Sciatic nerve (tissue), 2 donors: ENCODE measurements at regions not wholly inside any gene's neighbourhood (a gene's known extent, or its start where the extent isn't known, plus 50 kb on each side); places are given as distances from the start of the nearest gene placed in this dataset.
"Not testable (repeated sequence)": the region's sequence is repeated elsewhere in the genome, so short reads cannot be mapped to it uniquely, and the experiment has no call there.

Experiments
- ATAC-seq: fragments of 200-7000 bp; cut with Tn5 transposase; one replicate; pipeline ENCODE4 v1.9.1; 2020; ENCODE audit warnings: mild to moderate bottlenecking, moderate library complexity
- DNase-seq: peaks from one replicate; pipeline ENCODE4 v3.0.0-alpha.2; 2020; ENCODE audit warnings: low spot score
- intact Hi-C: fragments of 100-400 bp; cut with DNase I; formaldehyde crosslinking; loops from one replicate; pipeline ENCODE4 v1.14.2; 2022
- donor health status: DM: no; HTN: no; CAD: no.
- donor health status: DM: no; HTN: no; CAD: no.

DNA sequence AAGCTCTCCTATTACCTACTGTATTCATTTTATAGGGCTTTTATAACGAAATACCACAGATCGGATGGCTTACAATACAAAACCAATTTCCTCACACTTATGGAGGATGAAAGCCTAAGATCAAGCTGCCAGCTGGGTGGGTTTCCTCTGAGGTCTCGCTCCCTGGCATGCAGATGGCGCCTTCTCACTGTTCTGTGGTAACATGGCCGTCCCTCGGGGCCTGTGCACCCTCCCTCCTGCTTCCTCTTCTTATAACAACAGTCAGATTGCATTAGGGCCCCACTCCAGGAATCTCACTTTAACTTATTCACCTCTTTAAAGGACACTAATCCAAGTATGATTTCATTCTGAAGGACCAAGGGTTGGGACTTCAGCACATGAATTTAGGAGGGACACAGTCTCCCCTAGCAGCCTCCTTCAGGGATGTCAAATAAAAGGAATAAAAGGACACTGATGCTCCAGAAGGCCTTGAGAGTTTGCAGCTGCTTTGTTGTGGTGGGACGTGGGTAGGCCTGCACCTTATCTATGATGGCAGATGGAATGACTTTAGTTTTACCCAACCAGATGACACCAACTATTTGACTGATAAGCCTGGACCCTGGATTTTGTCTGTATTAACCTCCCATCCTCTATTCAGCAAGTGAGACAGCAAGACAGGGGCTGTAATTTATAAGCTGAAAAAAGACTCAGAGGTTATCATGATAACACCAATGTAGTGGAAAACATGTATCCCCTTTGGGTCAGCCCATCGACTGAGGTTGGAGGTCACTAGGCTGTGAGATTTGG, 455.3 kb downstream of the TMEM121 start:
- ATAC-seq, intact Hi-C loops, DNase-seq: not testable (repeated sequence)

GRCh38 chr14:105982664-105983063, 456.3 kb downstream of the TMEM121 start:
- intact Hi-C loops = no loop called here
- no peak for DNase-seq
- ATAC-seq = no peak

DNA sequence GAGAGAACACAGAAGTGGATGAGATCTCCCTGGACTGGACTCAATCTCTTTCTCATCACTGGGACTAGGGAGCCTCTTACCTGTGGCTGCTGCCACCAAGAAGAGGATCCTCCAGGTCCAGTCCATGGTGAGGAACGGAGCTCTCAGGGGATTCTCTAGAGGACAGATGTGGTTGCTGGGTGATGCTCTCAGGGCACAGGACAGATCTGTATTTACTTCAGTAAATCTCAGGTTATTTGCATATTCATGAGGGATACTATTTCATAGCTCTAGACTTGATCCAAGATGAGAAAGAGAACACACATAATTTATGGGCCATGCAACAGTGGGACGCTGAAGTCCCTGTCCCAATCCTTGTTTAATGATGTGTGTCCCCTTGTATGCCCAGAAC, 460.5 kb downstream of the TMEM121 start:
- no peak for ATAC-seq

GRCh38 chr14:105987563-105987962, 461.2 kb downstream of the TMEM121 start:
- intact Hi-C loops = no loop called here
- ATAC-seq (no peak), DNase-seq (no peak)

More for the DNA sequence above, 460.5 kb downstream of the TMEM121 start:
- no peak for DNase-seq
- intact Hi-C loops = no loop called here

GRCh38 chr14:105989566-105990302, 463.4 kb downstream of the TMEM121 start:
- intact Hi-C loops = no loop called here
- ATAC-seq = no peak
- no peak for DNase-seq

DNA sequence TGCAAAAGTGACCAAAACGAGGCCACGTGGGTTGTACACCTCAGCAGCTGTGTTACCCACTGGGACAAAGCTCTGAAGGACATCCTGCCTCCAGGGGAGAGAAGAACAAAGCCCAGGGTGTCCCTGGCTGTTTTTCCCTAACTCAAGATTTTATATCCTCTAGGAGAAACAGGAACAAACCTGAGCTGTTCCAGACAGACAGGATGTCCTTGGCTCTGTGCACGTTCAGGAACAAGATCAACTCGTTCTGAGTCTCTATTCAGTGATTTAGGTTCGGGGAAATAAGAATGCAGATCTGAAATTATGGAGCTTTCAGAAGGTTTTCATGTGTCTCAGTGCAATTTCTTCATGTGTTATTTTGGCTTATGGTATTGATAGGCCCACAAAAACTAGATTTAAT, 465.3 kb downstream of the TMEM121 start:
- ATAC-seq, intact Hi-C loops, DNase-seq: not testable (repeated sequence)

- DNase-seq (no peak), ATAC-seq (no peak)
- intact Hi-C loops = no loop called here
Measured at GRCh38 chr14:105993814-105994213, 467.4 kb downstream of the TMEM121 start.

GRCh38 chr14:105995011-105995710, 468.8 kb downstream of the TMEM121 start:
- DNase-seq, ATAC-seq, intact Hi-C loops: not testable (repeated sequence)

DNA sequence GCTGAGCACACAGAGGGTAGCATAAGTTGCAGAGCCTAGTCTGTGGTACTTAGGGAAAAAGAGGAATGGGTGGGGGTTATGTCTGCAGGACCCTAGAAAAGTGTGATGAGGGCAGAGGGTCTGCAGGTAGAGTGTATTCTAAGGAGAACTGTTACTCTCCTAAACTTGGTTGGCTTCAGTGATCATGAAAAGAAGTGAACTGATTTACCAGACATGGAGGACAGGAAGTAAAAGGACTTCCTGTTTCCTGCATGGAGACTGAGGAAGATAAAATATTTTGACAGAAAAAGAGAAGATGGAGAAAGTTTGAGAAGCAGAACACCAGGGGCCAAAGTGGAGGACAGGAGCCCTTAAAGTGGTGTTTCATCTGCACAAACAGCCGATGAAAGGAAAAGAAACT, 472.2 kb downstream of the TMEM121 start:
- intact Hi-C loops, DNase-seq, ATAC-seq: not testable (repeated sequence)

GRCh38 chr14:105999361-106000028, 473.1 kb downstream of the TMEM121 start:
- intact Hi-C loops = no loop called here
- ATAC-seq (peak; percentile 30), DNase-seq (peak; percentile 67)

- DNase-seq, ATAC-seq, intact Hi-C loops: not testable (repeated sequence)
Measured at GRCh38 chr14:106000029-106000511, 473.7 kb downstream of the TMEM121 start.

DNA sequence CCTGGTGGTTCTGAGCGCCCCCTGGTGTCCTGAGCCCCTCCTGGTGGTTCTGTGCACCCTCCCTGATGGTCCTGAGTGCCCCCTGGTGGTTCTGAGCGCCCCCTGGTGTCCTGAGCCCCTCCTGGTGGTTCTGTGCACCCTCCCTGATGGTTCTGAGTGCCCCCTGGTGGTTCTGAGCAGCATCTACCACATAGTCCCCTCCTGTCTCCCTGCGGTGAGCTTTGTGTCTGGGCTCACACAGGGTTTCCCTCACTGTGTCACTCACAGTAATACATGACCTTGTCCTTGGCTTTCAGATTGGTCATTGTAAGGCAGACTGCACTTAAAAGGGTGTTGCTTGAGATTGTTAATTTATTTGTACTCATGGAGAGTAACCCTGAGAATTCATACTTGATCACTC, 474.9 kb downstream of the TMEM121 start:
- ATAC-seq, intact Hi-C loops, DNase-seq: not testable (repeated sequence)

GRCh38 chr14:106003351-106003750, 477.0 kb downstream of the TMEM121 start:
- no peak for ATAC-seq
- no peak for DNase-seq
- intact Hi-C loops = no loop called here

DNA sequence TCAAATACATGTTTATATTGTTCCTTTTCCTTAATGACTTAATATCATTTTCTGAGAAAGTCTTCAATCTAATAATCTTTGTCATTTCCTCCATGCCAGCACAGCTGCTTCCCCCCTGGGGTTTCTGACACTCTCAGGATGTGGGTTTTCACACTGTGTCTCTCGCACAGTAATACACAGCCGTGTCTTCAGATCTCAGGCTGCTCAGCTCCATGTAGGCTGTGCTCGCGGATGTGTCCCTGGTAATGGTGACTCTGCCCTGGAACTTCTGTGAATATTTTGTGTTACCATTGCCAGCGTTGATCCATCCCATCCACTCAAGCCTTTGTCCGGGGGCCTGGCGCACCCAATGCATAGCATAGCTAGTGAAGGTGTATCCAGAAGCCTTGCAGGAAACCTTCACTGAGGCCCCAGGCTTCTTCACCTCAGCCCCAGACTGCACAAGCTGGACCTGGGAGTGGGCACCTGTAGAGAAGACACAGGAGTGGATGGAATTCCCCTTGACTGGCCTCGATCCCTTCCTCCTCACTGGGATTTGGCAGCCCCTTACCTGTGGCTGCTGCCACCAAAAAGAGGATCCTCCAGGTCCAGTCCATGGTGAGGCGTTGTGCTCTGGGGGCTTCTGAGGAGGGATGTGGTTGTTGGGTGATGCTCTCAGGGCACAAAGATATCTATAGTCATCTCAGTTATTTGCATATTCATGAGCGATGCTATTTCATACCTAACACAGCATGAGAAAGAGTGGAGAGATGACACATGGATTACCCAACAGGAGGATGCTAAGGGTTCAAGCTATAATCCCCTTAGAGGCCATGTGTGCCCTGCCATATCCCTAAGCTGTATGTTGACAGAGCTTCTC, 478.8 kb downstream of the TMEM121 start:
- DNase-seq, ATAC-seq, intact Hi-C loops: not testable (repeated sequence)

DNA sequence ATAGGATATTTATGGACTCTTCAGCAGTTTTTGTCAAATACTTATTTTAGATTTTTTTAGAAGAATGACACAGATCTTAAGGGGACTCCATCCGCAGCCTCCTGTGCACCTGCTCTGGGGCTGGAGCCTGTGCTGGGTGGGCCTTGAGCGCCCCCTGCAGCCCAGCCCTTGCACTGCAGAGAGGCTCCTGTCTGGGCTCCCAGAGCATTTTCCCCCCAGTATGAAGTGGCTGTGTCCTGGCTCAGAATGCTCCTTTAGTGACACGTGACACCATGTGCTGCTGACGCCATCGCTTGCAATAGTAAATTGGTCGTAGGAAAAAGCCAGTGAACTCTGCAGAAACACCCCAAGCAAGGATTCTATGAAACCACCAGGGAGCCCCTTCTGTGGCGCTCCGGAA, 479.7 kb downstream of the TMEM121 start:
- ATAC-seq, intact Hi-C loops, DNase-seq: not testable (repeated sequence)

GRCh38 chr14:106006716-106007115, 480.3 kb downstream of the TMEM121 start:
- ATAC-seq, DNase-seq, intact Hi-C loops: not testable (repeated sequence)

DNA sequence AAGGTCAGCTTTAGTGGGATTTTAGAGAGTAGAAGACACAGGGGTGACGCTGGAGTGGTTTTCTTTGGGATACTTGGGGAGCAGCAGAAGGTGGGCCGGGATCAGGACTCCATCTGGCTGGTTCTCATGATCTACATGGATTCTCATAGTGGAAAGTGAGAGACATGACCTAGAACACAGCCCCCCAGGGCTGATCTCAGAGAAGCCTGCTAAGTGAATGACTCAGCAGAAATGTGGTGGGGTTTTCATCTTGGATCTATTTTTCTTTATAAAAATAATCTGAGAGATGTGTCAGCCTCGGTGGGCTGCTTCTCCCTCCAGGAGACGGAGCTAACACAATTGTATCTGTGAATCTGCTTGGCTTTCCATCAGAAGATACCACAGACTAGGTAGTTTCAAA, 484.4 kb downstream of the TMEM121 start:
- DNase-seq (no peak), ATAC-seq (no peak)
- intact Hi-C loops = no loop called here
